ENCODE measurements at regions not wholly inside any gene's neighbourhood (a gene's known extent, or its start where the extent isn't known, plus 50 kb on each side); places are given as distances from the start of the nearest gene placed in this dataset.

DNA sequence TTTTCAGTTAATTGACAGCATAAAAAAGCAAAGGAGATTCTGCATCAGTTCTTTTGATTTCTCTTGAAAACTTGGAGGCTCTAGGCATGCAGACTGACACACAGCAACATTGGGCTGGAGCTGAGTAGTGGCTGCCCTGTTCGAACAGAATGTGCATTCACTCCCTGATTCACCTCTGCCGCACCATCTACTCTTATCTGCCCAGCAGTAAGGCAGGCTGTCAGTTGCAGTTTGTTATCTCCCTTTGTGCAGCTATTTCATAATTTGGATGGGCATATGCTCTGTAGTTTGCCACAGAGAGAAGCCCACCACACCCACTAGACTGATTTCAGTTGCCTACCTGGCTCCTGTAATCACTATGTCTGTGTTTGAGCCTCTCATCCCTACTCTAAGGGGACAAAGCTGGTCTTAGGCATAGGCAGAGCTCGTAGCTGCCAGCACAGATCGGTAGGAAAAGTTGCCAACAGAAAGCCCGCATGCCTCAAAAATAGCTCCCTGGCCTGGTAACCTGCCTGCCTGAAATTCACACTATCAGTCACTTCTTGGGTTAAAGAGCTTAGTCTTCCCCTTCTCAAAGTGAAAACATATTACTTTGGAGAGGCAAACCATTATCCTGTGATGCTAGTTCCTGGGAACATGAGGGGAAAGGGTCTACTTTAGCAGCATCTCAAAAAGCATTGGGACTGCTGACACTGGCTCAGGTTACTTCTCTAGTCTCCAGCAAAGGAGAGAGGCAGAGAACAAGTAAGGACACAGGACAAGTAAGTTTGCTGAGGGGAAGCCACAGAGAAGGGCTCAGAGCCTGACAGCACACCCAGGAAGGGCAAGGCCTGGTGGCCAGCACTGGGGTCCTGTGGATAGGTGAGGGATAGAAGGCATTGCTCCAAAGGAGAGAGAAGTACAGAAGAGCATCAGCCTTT, 75.9 kb upstream of the TMEM164 start:
- no peaks in the 10 kb centered on the region for H3K4me1 ChIP-seq
- intact Hi-C loops (cut with DNase I; ENCODE audit: low total_unique reads) = no loop called here
- H3K27me3 ChIP-seq = no peaks in the 10 kb centered on the region
- H3K27ac ChIP-seq = no peak overlapping the region
- in situ Hi-C loops (cut with MboI; ENCODE audit: low pct_ligation_motif_present in 1 of 4, low pct_unique_long_range_greater_than_20kb in 1 of 4, low sequenced_read_pairs in 3 of 4) = no loop called here
- no peak for DNase-seq
- 82 to 100% methylated on average over 1 to 5 of the region's 5 CpGs for WGBS, 2 donors (ENCODE audit: low coverage in 1 of 2)
- H3K36me3 ChIP-seq = no peaks in the 10 kb centered on the region
- no peak for TF ChIP-seq EP300 (IDR thresholded peaks at IDR 0.05; ENCODE audit: low read depth)
- TF ChIP-seq, protein P1, sequence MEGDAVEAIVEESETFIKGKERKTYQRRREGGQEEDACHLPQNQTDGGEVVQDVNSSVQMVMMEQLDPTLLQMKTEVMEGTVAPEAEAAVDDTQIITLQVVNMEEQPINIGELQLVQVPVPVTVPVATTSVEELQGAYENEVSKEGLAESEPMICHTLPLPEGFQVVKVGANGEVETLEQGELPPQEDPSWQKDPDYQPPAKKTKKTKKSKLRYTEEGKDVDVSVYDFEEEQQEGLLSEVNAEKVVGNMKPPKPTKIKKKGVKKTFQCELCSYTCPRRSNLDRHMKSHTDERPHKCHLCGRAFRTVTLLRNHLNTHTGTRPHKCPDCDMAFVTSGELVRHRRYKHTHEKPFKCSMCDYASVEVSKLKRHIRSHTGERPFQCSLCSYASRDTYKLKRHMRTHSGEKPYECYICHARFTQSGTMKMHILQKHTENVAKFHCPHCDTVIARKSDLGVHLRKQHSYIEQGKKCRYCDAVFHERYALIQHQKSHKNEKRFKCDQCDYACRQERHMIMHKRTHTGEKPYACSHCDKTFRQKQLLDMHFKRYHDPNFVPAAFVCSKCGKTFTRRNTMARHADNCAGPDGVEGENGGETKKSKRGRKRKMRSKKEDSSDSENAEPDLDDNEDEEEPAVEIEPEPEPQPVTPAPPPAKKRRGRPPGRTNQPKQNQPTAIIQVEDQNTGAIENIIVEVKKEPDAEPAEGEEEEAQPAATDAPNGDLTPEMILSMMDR (IDR thresholded peaks at IDR 0.05) = no peak
- TF ChIP-seq POLR2A (IDR thresholded peaks at IDR 0.05) = no peak
- TF ChIP-seq POLR2AphosphoS5 (IDR thresholded peaks at IDR 0.05) = no peak
- H3K9me3 ChIP-seq = no peaks in the 10 kb centered on the region
- H3K4me3 ChIP-seq = no peak overlapping the region

GRCh38 chrX:109927663-109928273, 75.1 kb upstream of the TMEM164 start:
- DNase-seq = no peak
- H3K4me3 ChIP-seq = no peak overlapping the region
- TF ChIP-seq EP300 (IDR thresholded peaks at IDR 0.05; ENCODE audit: low read depth) = no peak
- TF ChIP-seq, protein P1 (IDR thresholded peaks at IDR 0.05) = no peak
- intact Hi-C loops (cut with DNase I; ENCODE audit: low total_unique reads) = no loop called here
- WGBS, 2 donors (ENCODE audit: low coverage in 1 of 2) = 83% methylated on average over 4 of the region's 4 CpGs; no CpG with 5 or more reads in 1 of the 2 donors
- in situ Hi-C loops (cut with MboI; ENCODE audit: low pct_ligation_motif_present in 1 of 4, low pct_unique_long_range_greater_than_20kb in 1 of 4, low sequenced_read_pairs in 3 of 4) = no loop called here
- no peaks in the 10 kb centered on the region for H3K9me3 ChIP-seq
- no peaks in the 10 kb centered on the region for H3K4me1 ChIP-seq
- no peaks in the 10 kb centered on the region for H3K27me3 ChIP-seq
- H3K27ac ChIP-seq = no peak overlapping the region
- no peaks in the 10 kb centered on the region for H3K36me3 ChIP-seq

- DNase-seq = no peak
- intact Hi-C loops (cut with DNase I; ENCODE audit: low total_unique reads) (no loop called here), in situ Hi-C loops (cut with MboI; ENCODE audit: low pct_ligation_motif_present in 1 of 4, low pct_unique_long_range_greater_than_20kb in 1 of 4, low sequenced_read_pairs in 3 of 4) (no loop called here)
- Histone ChIP-seq H3K9me3 (no peaks in the 10 kb centered on the region), H3K27me3 (no peaks in the 10 kb centered on the region), H3K36me3 (no peaks in the 10 kb centered on the region), H3K4me1 (no peaks in the 10 kb centered on the region), H3K4me3 (no peak overlapping the region), H3K27ac (no peak overlapping the region)
- TF ChIP-seq, protein P1 (IDR thresholded peaks at IDR 0.05) = no peak
- no peak for TF ChIP-seq EP300 (IDR thresholded peaks at IDR 0.05; ENCODE audit: low read depth)
- TF ChIP-seq POLR2A (IDR thresholded peaks at IDR 0.05) = no peak
- TF ChIP-seq POLR2AphosphoS5 (IDR thresholded peaks at IDR 0.05) = no peak
- 65% methylated on average over 6 of the region's 6 CpGs; no CpG with 5 or more reads in 1 of the 2 donors for WGBS, 2 donors (ENCODE audit: low coverage in 1 of 2)
Observed at GRCh38 chrX:109928596-109929335, 74.1 kb upstream of the TMEM164 start.

DNA sequence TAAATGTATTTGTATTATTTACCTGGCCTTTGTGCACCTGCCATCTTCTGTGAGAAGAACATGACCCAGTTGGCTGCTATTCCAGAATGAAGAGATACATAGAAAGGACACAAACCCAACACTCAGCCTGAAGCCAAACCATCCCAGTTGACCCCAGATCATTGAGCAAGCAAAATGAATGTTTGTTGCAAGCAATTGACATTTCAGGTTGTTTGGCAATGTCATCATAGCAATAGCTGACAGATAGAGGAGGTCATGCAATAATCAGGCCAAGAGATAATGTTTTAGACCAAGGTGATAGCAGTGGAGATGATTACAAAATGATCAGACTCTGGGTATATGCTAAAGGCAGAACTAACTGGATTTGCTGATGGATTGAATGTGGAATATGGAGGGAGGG, 71.2 kb upstream of the TMEM164 start:
- intact Hi-C loops (cut with DNase I; ENCODE audit: low total_unique reads) = no loop called here
- Histone ChIP-seq H3K36me3 (no peaks in the 10 kb centered on the region), H3K4me1 (no peaks in the 10 kb centered on the region)

More for the DNA sequence above, 71.2 kb upstream of the TMEM164 start:
- Histone ChIP-seq H3K27me3 (no peaks in the 10 kb centered on the region), H3K9me3 (no peaks in the 10 kb centered on the region), H3K4me3 (no peak overlapping the region), H3K27ac (no peak overlapping the region)
- TF ChIP-seq POLR2A (IDR thresholded peaks at IDR 0.05) (no peak), EP300 (IDR thresholded peaks at IDR 0.05; ENCODE audit: low read depth) (no peak), POLR2AphosphoS5 (IDR thresholded peaks at IDR 0.05) (no peak)
- TF ChIP-seq, protein P1 (IDR thresholded peaks at IDR 0.05) = no peak
- no peak for DNase-seq
- in situ Hi-C loops (cut with MboI; ENCODE audit: low pct_ligation_motif_present in 1 of 4, low pct_unique_long_range_greater_than_20kb in 1 of 4, low sequenced_read_pairs in 3 of 4) = no loop called here
